ENCODE measurements at regions not wholly inside any gene's neighbourhood (a gene's known extent, or its start where the extent isn't known, plus 50 kb on each side); places are given as distances from the start of the nearest gene placed in this dataset.

DNA sequence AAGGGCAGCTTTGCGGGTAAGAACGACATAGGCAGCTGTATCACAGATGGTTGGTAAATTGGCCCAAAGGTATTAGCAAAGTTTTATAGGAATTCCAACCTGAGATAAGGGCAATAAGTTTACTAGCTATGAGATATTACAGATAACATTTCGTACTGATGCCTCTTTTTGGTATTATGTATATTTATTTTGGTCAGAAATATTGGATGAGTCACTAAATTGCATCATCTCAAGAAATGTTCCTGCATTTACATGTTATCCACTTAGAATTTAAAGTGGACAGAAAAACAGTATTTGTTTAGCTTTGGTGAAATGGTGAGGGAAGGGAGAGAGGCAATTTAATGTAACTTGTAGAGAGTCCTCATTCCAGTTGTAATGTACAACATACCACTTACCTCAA, 65.1 kb upstream of the PZP start:
- DNase-seq = no peak
- Histone ChIP-seq H3K27ac (ENCODE audit: low read depth, low read length) (no peak overlapping the region), H2BK5ac (ENCODE audit: low read length) (no peak overlapping the region), H4K8ac (ENCODE audit: low read depth, low read length) (no peak overlapping the region), H3K56ac (ENCODE audit: low read length) (no peak overlapping the region), H3K18ac (ENCODE audit: low read length) (no peak overlapping the region), H2BK15ac (replicated peaks; ENCODE audit: low read depth) (no peak overlapping the region), H3K4me2 (ENCODE audit: low read length) (no peak overlapping the region), H3K23ac (ENCODE audit: low read length) (no peak overlapping the region), H3K4me3 (ENCODE audit: low read length) (no peak overlapping the region), H3K4ac (ENCODE audit: low read depth, low read length) (no peak overlapping the region), H3K4me1 (ENCODE audit: control insufficient read depth, low read depth, low read length) (no peaks in the 10 kb centered on the region), H4K5ac (ENCODE audit: low read length) (no peak overlapping the region), H3K79me1 (ENCODE audit: low read length) (no peaks in the 10 kb centered on the region), H3K79me2 (ENCODE audit: control insufficient read depth, insufficient read depth, low read length) (no peaks in the 10 kb centered on the region), H3K27me3 (ENCODE audit: insufficient read depth, low read length, poor library complexity) (no peaks in the 10 kb centered on the region), H3K36me3 (ENCODE audit: control insufficient read depth, insufficient read depth, low read length) (no peaks in the 10 kb centered on the region), H3K9ac (ENCODE audit: low read length) (no peak overlapping the region), H2AK5ac (ENCODE audit: low read length) (no peak overlapping the region), H2BK120ac (ENCODE audit: low read depth, low read length) (no peak overlapping the region)
- WGBS (ENCODE audit: extremely low coverage, insufficient coverage, low lambda C conversion rate) = no CpG with 5 or more reads among the region's 3 CpGs

DNA sequence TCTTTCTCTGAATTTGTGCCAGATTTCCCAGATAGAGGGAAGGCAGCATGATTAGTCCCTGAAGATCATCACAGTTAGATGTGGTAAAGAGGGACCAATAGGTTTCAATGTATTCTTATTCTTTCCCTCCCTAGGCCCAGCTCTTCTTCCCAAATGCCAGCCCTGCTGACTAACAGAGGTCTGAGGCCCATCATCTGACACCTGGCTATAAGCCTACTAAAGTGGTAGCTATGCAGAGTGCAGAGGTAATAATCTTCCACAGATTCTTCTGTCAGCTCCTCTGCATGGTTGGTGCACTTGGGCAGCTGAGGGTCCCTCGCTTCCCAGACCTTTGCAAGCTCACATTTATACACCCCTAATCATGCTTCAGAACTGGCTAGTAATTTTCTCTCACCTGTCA, 63.7 kb upstream of the PZP start:
- H3K27ac ChIP-seq (ENCODE audit: low read depth, low read length) = no peak overlapping the region
- H3K36me3 ChIP-seq (ENCODE audit: control insufficient read depth, insufficient read depth, low read length) = no peaks in the 10 kb centered on the region
- H3K9ac ChIP-seq (ENCODE audit: low read length) = no peak overlapping the region
- no peak overlapping the region for H3K4ac ChIP-seq (ENCODE audit: low read depth, low read length)
- H4K8ac ChIP-seq (ENCODE audit: low read depth, low read length) = no peak overlapping the region
- no peak overlapping the region for H3K18ac ChIP-seq (ENCODE audit: low read length)
- no peak overlapping the region for H3K4me2 ChIP-seq (ENCODE audit: low read length)
- no peak overlapping the region for H3K56ac ChIP-seq (ENCODE audit: low read length)
- no peak overlapping the region for H4K5ac ChIP-seq (ENCODE audit: low read length)
- H3K27me3 ChIP-seq (ENCODE audit: insufficient read depth, low read length, poor library complexity) = no peaks in the 10 kb centered on the region
- DNase-seq = no peak
- no peaks in the 10 kb centered on the region for H3K79me2 ChIP-seq (ENCODE audit: control insufficient read depth, insufficient read depth, low read length)
- no peak overlapping the region for H3K23ac ChIP-seq (ENCODE audit: low read length)
- H3K4me3 ChIP-seq (ENCODE audit: low read length) = no peak overlapping the region
- H3K79me1 ChIP-seq (ENCODE audit: low read length) = no peaks in the 10 kb centered on the region
- no peak overlapping the region for H2BK15ac ChIP-seq (replicated peaks; ENCODE audit: low read depth)
- no peaks in the 10 kb centered on the region for H3K4me1 ChIP-seq (ENCODE audit: control insufficient read depth, low read depth, low read length)
- no CpG with 5 or more reads among the region's 1 CpG for WGBS (ENCODE audit: extremely low coverage, insufficient coverage, low lambda C conversion rate)
- no peak overlapping the region for H2AK5ac ChIP-seq (ENCODE audit: low read length)
- H2BK5ac ChIP-seq (ENCODE audit: low read length) = no peak overlapping the region
- H2BK120ac ChIP-seq (ENCODE audit: low read depth, low read length) = no peak overlapping the region

DNA sequence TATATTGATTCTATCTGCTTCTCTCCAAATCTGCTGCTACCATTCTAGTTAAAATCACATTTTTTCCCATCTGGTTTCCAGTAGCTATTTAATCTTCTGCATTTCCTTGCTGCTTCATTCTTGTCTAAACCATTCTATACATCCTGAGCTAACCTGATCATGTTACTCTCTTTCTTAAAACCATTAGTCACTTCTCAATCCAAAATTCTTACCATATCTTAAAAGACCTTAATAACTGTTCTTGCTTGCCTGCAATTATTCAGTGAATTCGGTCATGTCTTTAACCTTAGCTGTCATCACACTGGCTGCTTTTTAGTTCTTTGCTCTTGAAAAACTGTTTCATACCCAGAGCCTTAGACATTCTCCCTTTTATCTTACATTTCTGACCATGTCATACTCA, 56.4 kb upstream of the PZP start:
- H3K18ac ChIP-seq (ENCODE audit: low read length) = no peak overlapping the region
- H3K4ac ChIP-seq (ENCODE audit: low read depth, low read length) = no peak overlapping the region
- H2BK15ac ChIP-seq (replicated peaks; ENCODE audit: low read depth) = no peak overlapping the region
- H3K9ac ChIP-seq (ENCODE audit: low read length) = no peak overlapping the region
- no peak overlapping the region for H3K4me3 ChIP-seq (ENCODE audit: low read length)
- H3K79me1 ChIP-seq (ENCODE audit: low read length) = no peaks in the 10 kb centered on the region
- no CpG with 5 or more reads among the region's 1 CpG for WGBS (ENCODE audit: extremely low coverage, insufficient coverage, low lambda C conversion rate)
- H3K27me3 ChIP-seq (ENCODE audit: insufficient read depth, low read length, poor library complexity) = no peaks in the 10 kb centered on the region
- no peak overlapping the region for H2BK5ac ChIP-seq (ENCODE audit: low read length)
- H3K36me3 ChIP-seq (ENCODE audit: control insufficient read depth, insufficient read depth, low read length) = no peaks in the 10 kb centered on the region
- H4K5ac ChIP-seq (ENCODE audit: low read length) = no peak overlapping the region
- no peaks in the 10 kb centered on the region for H3K79me2 ChIP-seq (ENCODE audit: control insufficient read depth, insufficient read depth, low read length)
- H3K56ac ChIP-seq (ENCODE audit: low read length) = no peak overlapping the region
- no peak overlapping the region for H2AK5ac ChIP-seq (ENCODE audit: low read length)
- H3K27ac ChIP-seq (ENCODE audit: low read depth, low read length) = no peak overlapping the region
- no peak for DNase-seq
- H4K8ac ChIP-seq (ENCODE audit: low read depth, low read length) = no peak overlapping the region
- H3K4me1 ChIP-seq (ENCODE audit: control insufficient read depth, low read depth, low read length) = no peaks in the 10 kb centered on the region
- no peak overlapping the region for H3K4me2 ChIP-seq (ENCODE audit: low read length)
- no peak overlapping the region for H3K23ac ChIP-seq (ENCODE audit: low read length)
- no peak overlapping the region for H2BK120ac ChIP-seq (ENCODE audit: low read depth, low read length)

DNA sequence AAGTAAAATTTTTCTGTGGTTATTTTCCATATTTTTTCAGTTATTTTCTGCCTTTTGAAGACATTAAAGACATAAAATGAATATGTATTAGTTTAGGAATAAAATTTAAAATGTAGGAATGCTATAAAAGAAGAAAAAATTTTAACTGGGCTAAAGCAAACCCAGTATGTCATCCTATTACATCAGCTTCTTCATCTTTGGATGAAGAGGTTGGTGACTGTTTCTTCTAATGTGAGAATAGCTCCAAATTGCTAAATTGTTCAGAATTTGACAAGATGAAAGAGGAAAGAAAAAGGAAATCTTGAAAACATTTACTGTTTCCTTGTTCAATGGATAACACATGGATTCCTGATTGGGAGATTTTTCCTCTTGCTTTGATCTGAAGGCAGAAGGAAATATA, 52.7 kb upstream of the PZP start:
- Histone ChIP-seq H2BK5ac (ENCODE audit: low read length) (no peak overlapping the region), H3K4me2 (ENCODE audit: low read length) (no peak overlapping the region), H4K5ac (ENCODE audit: low read length) (no peak overlapping the region), H2BK15ac (replicated peaks; ENCODE audit: low read depth) (no peak overlapping the region), H2AK5ac (ENCODE audit: low read length) (no peak overlapping the region), H3K18ac (ENCODE audit: low read length) (no peak overlapping the region), H3K4me3 (ENCODE audit: low read length) (no peak overlapping the region), H3K4me1 (ENCODE audit: control insufficient read depth, low read depth, low read length) (no peaks in the 10 kb centered on the region), H3K9ac (ENCODE audit: low read length) (no peak overlapping the region), H2BK120ac (ENCODE audit: low read depth, low read length) (no peak overlapping the region), H3K56ac (ENCODE audit: low read length) (no peak overlapping the region), H3K79me1 (ENCODE audit: low read length) (no peaks in the 10 kb centered on the region), H3K27me3 (ENCODE audit: insufficient read depth, low read length, poor library complexity) (no peaks in the 10 kb centered on the region), H3K36me3 (ENCODE audit: control insufficient read depth, insufficient read depth, low read length) (no peaks in the 10 kb centered on the region), H3K79me2 (ENCODE audit: control insufficient read depth, insufficient read depth, low read length) (no peaks in the 10 kb centered on the region), H3K23ac (ENCODE audit: low read length) (no peak overlapping the region), H3K4ac (ENCODE audit: low read depth, low read length) (no peak overlapping the region), H4K8ac (ENCODE audit: low read depth, low read length) (no peak overlapping the region), H3K27ac (ENCODE audit: low read depth, low read length) (no peak overlapping the region)
- DNase-seq = no peak

DNA sequence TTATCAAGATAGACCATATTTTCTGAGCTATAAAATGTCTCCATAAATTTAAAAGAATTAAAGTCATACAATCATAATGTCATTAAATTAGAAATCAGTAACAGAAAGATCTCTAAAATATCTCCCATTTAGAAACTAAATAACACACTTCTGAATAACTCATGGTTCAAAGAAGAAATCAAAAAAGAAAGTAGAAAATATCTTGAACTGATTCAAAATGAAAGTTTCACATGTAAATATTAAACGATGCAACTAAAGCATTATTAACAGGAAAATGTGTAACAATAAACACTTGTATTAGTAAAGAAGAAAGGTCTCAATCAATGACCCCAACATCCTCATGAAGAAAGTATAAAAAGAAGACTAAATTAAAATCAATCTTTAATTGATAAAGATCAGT, 50.5 kb upstream of the PZP start:
- H4K8ac ChIP-seq (ENCODE audit: low read depth, low read length) = no peak overlapping the region
- H2BK5ac ChIP-seq (ENCODE audit: low read length) = no peak overlapping the region
- no peaks in the 10 kb centered on the region for H3K4me1 ChIP-seq (ENCODE audit: control insufficient read depth, low read depth, low read length)
- H3K4me3 ChIP-seq (ENCODE audit: low read length) = no peak overlapping the region
- no peak overlapping the region for H3K4me2 ChIP-seq (ENCODE audit: low read length)
- no peak for DNase-seq
- no peak overlapping the region for H4K5ac ChIP-seq (ENCODE audit: low read length)
- H3K27ac ChIP-seq (ENCODE audit: low read depth, low read length) = no peak overlapping the region
- no peak overlapping the region for H3K18ac ChIP-seq (ENCODE audit: low read length)
- no peak overlapping the region for H3K23ac ChIP-seq (ENCODE audit: low read length)
- no peaks in the 10 kb centered on the region for H3K27me3 ChIP-seq (ENCODE audit: insufficient read depth, low read length, poor library complexity)
- H3K79me2 ChIP-seq (ENCODE audit: control insufficient read depth, insufficient read depth, low read length) = no peaks in the 10 kb centered on the region
- H2AK5ac ChIP-seq (ENCODE audit: low read length) = no peak overlapping the region
- no peaks in the 10 kb centered on the region for H3K79me1 ChIP-seq (ENCODE audit: low read length)
- WGBS (ENCODE audit: extremely low coverage, insufficient coverage, low lambda C conversion rate) = no CpG with 5 or more reads among the region's 1 CpG
- no peak overlapping the region for H3K56ac ChIP-seq (ENCODE audit: low read length)
- no peaks in the 10 kb centered on the region for H3K36me3 ChIP-seq (ENCODE audit: control insufficient read depth, insufficient read depth, low read length)
- no peak overlapping the region for H2BK120ac ChIP-seq (ENCODE audit: low read depth, low read length)
- no peak overlapping the region for H3K9ac ChIP-seq (ENCODE audit: low read length)
- H2BK15ac ChIP-seq (replicated peaks; ENCODE audit: low read depth) = no peak overlapping the region
- no peak overlapping the region for H3K4ac ChIP-seq (ENCODE audit: low read depth, low read length)
